GM23338 (cell line): ENCODE measurements at regions not wholly inside any gene's neighbourhood (a gene's known extent, or its start where the extent isn't known, plus 50 kb on each side); places are given as distances from the start of the nearest gene placed in this dataset.

Experiments used
- ATAC-seq: fragments of 200-7000 bp; cut with Tn5 transposase; 3 replicates; pipeline ENCODE4 v1.9.1; 2020
- DNase-seq: peaks from one replicate; pipeline ENCODE4 v3.0.0-alpha.2; 2015; ENCODE audit warnings: low spot score
- H2AFZ ChIP-seq: fragments of 200-600 bp; sonication (generic); 2 replicates; pipeline ENCODE4 v1.8.0; 2016; ENCODE audit warnings: antibody characterized with exemption, mild to moderate bottlenecking, moderate library complexity
- H3F3A ChIP-seq: fragments of 200-600 bp; sonication (generic); replicated peaks from 2 replicates; pipeline ENCODE4 v1.8.0; 2017; ENCODE audit warnings: antibody characterized with exemption, mixed run types, low read depth
- H3K27ac ChIP-seq: fragments of 200-600 bp; sonication (generic); 2 replicates; pipeline ENCODE4 v1.6.1; 2016; ENCODE audit warnings: low read depth
- H3K27me3 ChIP-seq: fragments of 200-600 bp; sonication (generic); 2 replicates; pipeline ENCODE4 v1.8.0; 2016; ENCODE audit warnings: mild to moderate bottlenecking, mixed run types, moderate library complexity; ENCODE audit not compliant: insufficient read depth
- H3K36me3 ChIP-seq: fragments of 200-600 bp; sonication (generic); 2 replicates; pipeline ENCODE4 v1.8.0; 2016; ENCODE audit warnings: mild to moderate bottlenecking; ENCODE audit not compliant: insufficient read depth
- H3K4me1 ChIP-seq: fragments of 200-600 bp; sonication (generic); 2 replicates; pipeline ENCODE4 v1.8.0; 2016; ENCODE audit warnings: mild to moderate bottlenecking, moderate library complexity; ENCODE audit not compliant: insufficient read depth
- H3K4me2 ChIP-seq: fragments of 200-600 bp; sonication (generic); 2 replicates; pipeline ENCODE4 v1.7.1; 2017; ENCODE audit warnings: mixed run types
- H3K4me3 ChIP-seq: fragments of 200-600 bp; sonication (generic); 2 replicates; pipeline ENCODE4 v1.6.1; 2016; ENCODE audit warnings: mixed run types
- H3K79me2 ChIP-seq: fragments of 200-600 bp; sonication (generic); replicated peaks from 2 replicates; pipeline ENCODE4 v1.8.0; 2017; ENCODE audit warnings: mild to moderate bottlenecking; ENCODE audit not compliant: insufficient read depth
- H3K9me2 ChIP-seq: fragments of 200-600 bp; sonication (generic); 2 replicates; pipeline ENCODE4 v1.8.0; 2017; ENCODE audit not compliant: insufficient read depth
- H4K20me1 ChIP-seq: fragments of 200-600 bp; sonication (generic); replicated peaks from 2 replicates; pipeline ENCODE4 v1.8.0; 2017; ENCODE audit warnings: mild to moderate bottlenecking; ENCODE audit not compliant: insufficient read depth
- H3K27ac Mint-ChIP-seq: 2 replicates; pipeline ENCODE4 v1.8.0; 2020; ENCODE audit warnings: inconsistent platforms, mild to moderate bottlenecking, moderate library complexity, mixed read lengths
- H3K27me3 Mint-ChIP-seq: 3 replicates; pipeline ENCODE4 v1.8.0; 2022; ENCODE audit warnings: low read depth, mild to moderate bottlenecking, moderate library complexity, mixed read lengths, inconsistent platforms; ENCODE audit not compliant: insufficient read depth, poor library complexity
- H3K36me3 Mint-ChIP-seq: 3 replicates; pipeline ENCODE4 v1.8.0; 2021; ENCODE audit warnings: low read depth, mild to moderate bottlenecking, inconsistent platforms, moderate library complexity, mixed read lengths
- H3K4me1 Mint-ChIP-seq: 3 replicates; pipeline ENCODE4 v1.8.0; 2020; ENCODE audit warnings: mild to moderate bottlenecking, inconsistent platforms, mixed read lengths
- H3K4me3 Mint-ChIP-seq: 3 replicates; pipeline ENCODE4 v1.8.0; 2021; ENCODE audit warnings: moderate library complexity, mild to moderate bottlenecking, inconsistent platforms, mixed read lengths
- H3K9me3 Mint-ChIP-seq: 3 replicates; pipeline ENCODE4 v1.8.0; 2020; ENCODE audit warnings: moderate library complexity, mild to moderate bottlenecking, inconsistent platforms, mixed read lengths
- CREB1 ChIP-seq: fragments of 250-450 bp; sonication (Bioruptor Pico); IDR thresholded peaks from 2 replicates; pipeline ENCODE4 v1.5.0; 2020; ENCODE audit warnings: low read depth, mild to moderate bottlenecking, moderate library complexity
- EZH2phosphoT487 ChIP-seq: fragments of 200-600 bp; sonication (generic); IDR thresholded peaks from one replicate; pipeline ENCODE4 v1.8.1; 2018; ENCODE audit warnings: antibody characterized with exemption; ENCODE audit not compliant: unreplicated experiment
- JUNB ChIP-seq: IDR thresholded peaks from one replicate; pipeline ENCODE4 v1.6.1; 2016; ENCODE audit warnings: antibody characterized with exemption; ENCODE audit not compliant: unreplicated experiment
- POLR2AphosphoS5 ChIP-seq: IDR thresholded peaks from 2 replicates; pipeline ENCODE4 v1.6.1; 2016; ENCODE audit warnings: antibody characterized with exemption, low read depth
- ZNF114 ChIP-seq: fragments of 250-450 bp; sonication (Bioruptor Pico); IDR thresholded peaks from 2 replicates; pipeline ENCODE4 v1.5.0; 2020; ENCODE audit warnings: mild to moderate bottlenecking, moderate library complexity
- ZNF331 ChIP-seq: fragments of 250-450 bp; sonication (Bioruptor Pico); IDR thresholded peaks from 2 replicates; pipeline ENCODE4 v1.5.0; 2020; ENCODE audit warnings: low read depth, mild to moderate bottlenecking, moderate library complexity
- TF ChIP-seq, protein P1 (sequence below), 2 experiments: fragments of 200-600 bp in 1 of 2; sonication (generic) in 1 of 2; conservative IDR thresholded peaks; 2 replicates each; pipeline versions ENCODE4 v1.5.1 to v1.6.1; 2016 to 2017; ENCODE audit warnings: antibody characterized with exemption in 2 of 2, low read depth in 2 of 2, mild to moderate bottlenecking in 2 of 2, moderate library complexity in 1 of 2
- TF ChIP-seq, protein P2 (sequence below): IDR thresholded peaks from one replicate; pipeline ENCODE4 v1.6.1; 2018; ENCODE audit warnings: antibody characterized with exemption; ENCODE audit not compliant: unreplicated experiment
- TF ChIP-seq, protein P3 (sequence below): IDR thresholded peaks from 2 replicates; pipeline ENCODE4 v1.6.1; 2016; ENCODE audit warnings: antibody characterized with exemption

DNA sequence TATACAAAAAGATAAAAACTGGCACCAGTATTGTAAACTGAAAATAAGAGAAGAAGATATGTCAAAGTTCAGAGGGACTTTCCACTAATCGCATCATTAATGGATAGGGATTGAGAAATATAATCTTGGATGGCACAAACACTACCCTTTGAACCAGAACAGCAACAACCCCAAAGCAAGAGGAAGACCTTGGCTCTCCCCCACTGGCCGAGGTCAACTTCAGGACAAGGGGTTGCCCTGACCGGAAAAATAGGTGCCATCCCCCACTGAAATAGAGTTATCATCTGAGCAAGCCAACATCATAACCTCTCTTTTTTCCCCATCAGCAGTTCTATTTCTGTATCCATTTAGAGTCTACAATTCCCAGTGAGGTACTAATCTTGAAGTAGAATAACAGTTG, 72.4 kb upstream of the PCED1B start (continued):
- TF ChIP-seq, protein P1, sequence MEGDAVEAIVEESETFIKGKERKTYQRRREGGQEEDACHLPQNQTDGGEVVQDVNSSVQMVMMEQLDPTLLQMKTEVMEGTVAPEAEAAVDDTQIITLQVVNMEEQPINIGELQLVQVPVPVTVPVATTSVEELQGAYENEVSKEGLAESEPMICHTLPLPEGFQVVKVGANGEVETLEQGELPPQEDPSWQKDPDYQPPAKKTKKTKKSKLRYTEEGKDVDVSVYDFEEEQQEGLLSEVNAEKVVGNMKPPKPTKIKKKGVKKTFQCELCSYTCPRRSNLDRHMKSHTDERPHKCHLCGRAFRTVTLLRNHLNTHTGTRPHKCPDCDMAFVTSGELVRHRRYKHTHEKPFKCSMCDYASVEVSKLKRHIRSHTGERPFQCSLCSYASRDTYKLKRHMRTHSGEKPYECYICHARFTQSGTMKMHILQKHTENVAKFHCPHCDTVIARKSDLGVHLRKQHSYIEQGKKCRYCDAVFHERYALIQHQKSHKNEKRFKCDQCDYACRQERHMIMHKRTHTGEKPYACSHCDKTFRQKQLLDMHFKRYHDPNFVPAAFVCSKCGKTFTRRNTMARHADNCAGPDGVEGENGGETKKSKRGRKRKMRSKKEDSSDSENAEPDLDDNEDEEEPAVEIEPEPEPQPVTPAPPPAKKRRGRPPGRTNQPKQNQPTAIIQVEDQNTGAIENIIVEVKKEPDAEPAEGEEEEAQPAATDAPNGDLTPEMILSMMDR (conservative IDR thresholded peaks at IDR 0.05; ENCODE audit: low read depth in 2 of 2): no peak
- TF ChIP-seq CREB1 (CRISPR knock-in tag): no peak

DNA sequence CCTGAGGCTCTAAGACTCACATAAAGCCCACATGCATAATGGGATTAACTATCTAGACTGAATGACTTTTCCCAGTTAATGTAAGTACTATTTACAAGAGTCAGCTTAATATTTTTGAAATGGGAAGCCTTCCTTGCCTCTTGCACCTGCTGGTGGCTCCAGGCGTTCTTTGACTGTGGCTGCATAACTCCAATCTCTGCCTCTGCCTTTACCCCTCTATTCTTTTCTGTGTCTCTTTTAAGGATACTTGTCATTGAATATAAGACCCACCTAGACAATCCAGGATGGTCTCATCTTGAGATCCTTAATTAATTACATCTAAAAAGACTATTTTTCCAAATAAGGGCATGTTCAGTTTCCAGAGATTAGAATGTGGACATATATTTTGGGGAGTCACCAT, 66.9 kb upstream of the PCED1B start:
- peaks cover 5% of the 10 kb centered on the region for H3K27me3 Mint-ChIP-seq
- H3K79me2 ChIP-seq: no peaks in the 10 kb centered on the region
- H4K20me1 ChIP-seq: no peaks in the 10 kb centered on the region
- H3K36me3 Mint-ChIP-seq: no peaks in the 10 kb centered on the region
- no peak overlapping the region for H3K27ac ChIP-seq
- H3K4me1 Mint-ChIP-seq: no peaks in the 10 kb centered on the region
- no peaks in the 10 kb centered on the region for H3K27me3 ChIP-seq
- no peaks in the 10 kb centered on the region for H3K4me1 ChIP-seq
- H3K4me2 ChIP-seq: no peak overlapping the region
- H3K9me2 ChIP-seq: no peaks in the 10 kb centered on the region
- TF ChIP-seq ZNF331 (CRISPR knock-in tag): no peak
- TF ChIP-seq JUNB: no peak
- TF ChIP-seq, protein P2, sequence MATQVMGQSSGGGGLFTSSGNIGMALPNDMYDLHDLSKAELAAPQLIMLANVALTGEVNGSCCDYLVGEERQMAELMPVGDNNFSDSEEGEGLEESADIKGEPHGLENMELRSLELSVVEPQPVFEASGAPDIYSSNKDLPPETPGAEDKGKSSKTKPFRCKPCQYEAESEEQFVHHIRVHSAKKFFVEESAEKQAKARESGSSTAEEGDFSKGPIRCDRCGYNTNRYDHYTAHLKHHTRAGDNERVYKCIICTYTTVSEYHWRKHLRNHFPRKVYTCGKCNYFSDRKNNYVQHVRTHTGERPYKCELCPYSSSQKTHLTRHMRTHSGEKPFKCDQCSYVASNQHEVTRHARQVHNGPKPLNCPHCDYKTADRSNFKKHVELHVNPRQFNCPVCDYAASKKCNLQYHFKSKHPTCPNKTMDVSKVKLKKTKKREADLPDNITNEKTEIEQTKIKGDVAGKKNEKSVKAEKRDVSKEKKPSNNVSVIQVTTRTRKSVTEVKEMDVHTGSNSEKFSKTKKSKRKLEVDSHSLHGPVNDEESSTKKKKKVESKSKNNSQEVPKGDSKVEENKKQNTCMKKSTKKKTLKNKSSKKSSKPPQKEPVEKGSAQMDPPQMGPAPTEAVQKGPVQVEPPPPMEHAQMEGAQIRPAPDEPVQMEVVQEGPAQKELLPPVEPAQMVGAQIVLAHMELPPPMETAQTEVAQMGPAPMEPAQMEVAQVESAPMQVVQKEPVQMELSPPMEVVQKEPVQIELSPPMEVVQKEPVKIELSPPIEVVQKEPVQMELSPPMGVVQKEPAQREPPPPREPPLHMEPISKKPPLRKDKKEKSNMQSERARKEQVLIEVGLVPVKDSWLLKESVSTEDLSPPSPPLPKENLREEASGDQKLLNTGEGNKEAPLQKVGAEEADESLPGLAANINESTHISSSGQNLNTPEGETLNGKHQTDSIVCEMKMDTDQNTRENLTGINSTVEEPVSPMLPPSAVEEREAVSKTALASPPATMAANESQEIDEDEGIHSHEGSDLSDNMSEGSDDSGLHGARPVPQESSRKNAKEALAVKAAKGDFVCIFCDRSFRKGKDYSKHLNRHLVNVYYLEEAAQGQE: no peak
- TF ChIP-seq EZH2phosphoT487: no peak
- TF ChIP-seq POLR2AphosphoS5: no peak
- TF ChIP-seq, protein P1 (conservative IDR thresholded peaks at IDR 0.05; ENCODE audit: low read depth in 2 of 2): no peak
- TF ChIP-seq, protein P3, sequence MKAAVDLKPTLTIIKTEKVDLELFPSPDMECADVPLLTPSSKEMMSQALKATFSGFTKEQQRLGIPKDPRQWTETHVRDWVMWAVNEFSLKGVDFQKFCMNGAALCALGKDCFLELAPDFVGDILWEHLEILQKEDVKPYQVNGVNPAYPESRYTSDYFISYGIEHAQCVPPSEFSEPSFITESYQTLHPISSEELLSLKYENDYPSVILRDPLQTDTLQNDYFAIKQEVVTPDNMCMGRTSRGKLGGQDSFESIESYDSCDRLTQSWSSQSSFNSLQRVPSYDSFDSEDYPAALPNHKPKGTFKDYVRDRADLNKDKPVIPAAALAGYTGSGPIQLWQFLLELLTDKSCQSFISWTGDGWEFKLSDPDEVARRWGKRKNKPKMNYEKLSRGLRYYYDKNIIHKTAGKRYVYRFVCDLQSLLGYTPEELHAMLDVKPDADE: no peak
- no peak for TF ChIP-seq CREB1 (CRISPR knock-in tag)
- TF ChIP-seq ZNF114: no peak
- no peak overlapping the region for H3K4me3 Mint-ChIP-seq
- no peaks in the 10 kb centered on the region for H3K36me3 ChIP-seq
- no peaks in the 10 kb centered on the region for H3K9me3 Mint-ChIP-seq
- no peak overlapping the region for H3K4me3 ChIP-seq
- H3K27ac Mint-ChIP-seq: no peak overlapping the region
- ATAC-seq: no peak
- H2AFZ ChIP-seq: no peak overlapping the region
- DNase-seq: no peak
- H3F3A ChIP-seq: no peaks in the 10 kb centered on the region
